GM19468 (cell line): ENCODE measurements at regions not wholly inside any gene's neighbourhood (a gene's known extent, or its start where the extent isn't known, plus 50 kb on each side); places are given as distances from the start of the nearest gene placed in this dataset.
"Not testable (repeated sequence)": the region's sequence is repeated elsewhere in the genome, so short reads cannot be mapped to it uniquely, and the experiment has no call there.

Experiments
- ATAC-seq: cut with Tn5 transposase; IDR thresholded peaks from one replicate; pipeline ENCODE4 v1.9.1; 2021; ENCODE audit warnings: mild to moderate bottlenecking, moderate library complexity, moderate number of reproducible peaks; ENCODE audit not compliant: unreplicated experiment; ENCODE audit errors: extremely low read depth

- ATAC-seq, result no peak
Observed at GRCh38 chr5:68818870-68819269, 274.9 kb upstream of the SLC30A5 start.

GRCh38 chr5:68821056-68821455 is 272.8 kb upstream of the SLC30A5 start:
- no peak for ATAC-seq

- ATAC-seq, result no peak
Observed at GRCh38 chr5:68822796-68823195, 271.0 kb upstream of the SLC30A5 start.

- no peak for ATAC-seq
Observed at GRCh38 chr5:68823301-68823700, 270.5 kb upstream of the SLC30A5 start.

GRCh38 chr5:68830377-68830898 is 263.4 kb upstream of the SLC30A5 start:
- no peak for ATAC-seq

- ATAC-seq, result no peak
Observed at GRCh38 chr5:68834491-68834981, 259.3 kb upstream of the SLC30A5 start.

- ATAC-seq, result no peak
Observed at GRCh38 chr5:68838157-68838718, 255.6 kb upstream of the SLC30A5 start.

GRCh38 chr5:68839019-68839552 is 254.7 kb upstream of the SLC30A5 start:
- no peak for ATAC-seq

GRCh38 chr5:68843624-68844364 is 250.0 kb upstream of the SLC30A5 start:
- ATAC-seq, result no peak

- ATAC-seq, result no peak
Observed at GRCh38 chr5:68845131-68845530, 248.7 kb upstream of the SLC30A5 start.

- ATAC-seq, result no peak
Observed at GRCh38 chr5:68846828-68847227, 247.0 kb upstream of the SLC30A5 start.

- ATAC-seq, result no peak
Observed at GRCh38 chr5:68848091-68848490, 245.7 kb upstream of the SLC30A5 start.

GRCh38 chr5:68849103-68849502 is 244.7 kb upstream of the SLC30A5 start:
- no peak for ATAC-seq

GRCh38 chr5:68849906-68850305 is 243.9 kb upstream of the SLC30A5 start:
- no peak for ATAC-seq

GRCh38 chr5:68861099-68861498 is 232.7 kb upstream of the SLC30A5 start:
- no peak for ATAC-seq

GRCh38 chr5:68862560-68862959 is 231.3 kb upstream of the SLC30A5 start:
- ATAC-seq, result no peak

- ATAC-seq, result not testable (repeated sequence)
Observed at GRCh38 chr5:68865192-68865591, 228.6 kb upstream of the SLC30A5 start.

GRCh38 chr5:68872088-68872839 is 221.6 kb upstream of the SLC30A5 start:
- no peak for ATAC-seq

- ATAC-seq, result no peak
Observed at GRCh38 chr5:68873198-68873597, 220.6 kb upstream of the SLC30A5 start.

- ATAC-seq, result no peak
Observed at GRCh38 chr5:68875351-68875750, 218.5 kb upstream of the SLC30A5 start.

- no peak for ATAC-seq
Observed at GRCh38 chr5:68883436-68883835, 210.4 kb upstream of the SLC30A5 start.
